Prostate gland (tissue), 2 donors: ENCODE measurements at regions not wholly inside any gene's neighbourhood (a gene's known extent, or its start where the extent isn't known, plus 50 kb on each side); places are given as distances from the start of the nearest gene placed in this dataset.
A peak's percentile ranks its signal among the peaks of the same experiment; 100 is the strongest.

Source experiments
- DNase-seq: peaks from one replicate; pipeline ENCODE4 v3.0.0-alpha.2; 2019; ENCODE audit warnings: low spot score
- H3K27ac ChIP-seq, 2 donors: fragments of 200-600 bp; sonication (generic); 2 replicates each; pipeline ENCODE4 v1.5.1; 2017 to 2019
- H3K27me3 ChIP-seq: fragments of 200-600 bp; sonication (generic); replicated peaks from 2 replicates; pipeline ENCODE4 v1.5.1; 2019; ENCODE audit not compliant: insufficient read depth
- H3K36me3 ChIP-seq, 2 donors: fragments of 200-600 bp; sonication (generic); 1 replicate in 1 of 2; 2 replicates in 1 of 2; pipeline versions ENCODE4 v1.5.1 to v1.8.1; 2017 to 2019
- H3K4me1 ChIP-seq: fragments of 200-600 bp; sonication (generic); replicated peaks from 2 replicates; pipeline ENCODE4 v1.5.1; 2019
- H3K4me3 ChIP-seq, 2 donors: fragments of 200-600 bp; sonication (generic); 2 replicates each; pipeline ENCODE4 v1.5.1; 2017 to 2019
- H3K9me3 ChIP-seq: fragments of 200-600 bp; sonication (generic); 2 replicates; pipeline ENCODE4 v1.5.1; 2017
- POLR2A ChIP-seq: fragments of 450-650 bp; IDR thresholded peaks from one replicate; pipeline ENCODE4 v1.6.1; 2016; ENCODE audit warnings: antibody characterized with exemption, mild to moderate bottlenecking
- POLR2AphosphoS5 ChIP-seq: sonication (generic); formaldehyde crosslinking; IDR thresholded peaks from one replicate; pipeline ENCODE4 v1.6.1; 2017; ENCODE audit warnings: antibody characterized with exemption
- WGBS: methylation state at CpG from one replicate; pipeline ENCODE4 v1.1.5; 2018; 5-methylcytosine and 5-hydroxymethylcytosine counted together
- intact Hi-C: fragments of 100-400 bp; cut with DNase I; formaldehyde crosslinking; loops from one replicate; pipeline ENCODE4 v1.14.2; 2022
- TF ChIP-seq, protein P1 (sequence below), 4 experiments: fragments of 200-600 bp in 2 of 4; fragments of 450-650 bp in 2 of 4; sonication (generic) in 2 of 4; IDR thresholded peaks; 1 replicate in 3 of 4; 2 replicates in 1 of 4; pipeline ENCODE4 v1.5.1; 2016 to 2019; ENCODE audit warnings: antibody characterized with exemption in 4 of 4, mild to moderate bottlenecking in 2 of 4, moderate library complexity in 2 of 4

DNA sequence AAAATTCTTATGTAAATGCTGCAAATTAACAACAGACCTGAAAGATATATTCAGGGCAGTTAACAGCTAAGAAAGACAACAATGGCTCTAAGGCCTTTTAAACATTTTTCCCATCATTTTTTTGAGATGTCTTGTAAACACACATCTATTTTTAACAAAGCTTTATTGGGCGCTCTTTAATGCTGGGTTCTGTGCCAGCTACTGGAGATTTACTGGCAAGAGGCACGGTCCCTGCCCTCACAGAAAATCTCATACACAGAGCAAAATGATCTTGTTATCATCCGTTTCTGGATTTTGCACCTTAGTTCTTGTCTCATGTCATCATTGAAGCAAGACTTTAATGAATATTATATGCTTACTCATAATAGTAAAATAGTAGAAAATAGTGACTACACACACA is 1022.3 kb upstream of the WWC1 start:
- Histone ChIP-seq H3K27ac (no peak overlapping the region), H3K27me3 (no peaks in the 10 kb centered on the region), H3K4me1 (no peaks in the 10 kb centered on the region), H3K36me3 (no peaks in the 10 kb centered on the region), H3K9me3 (no peaks in the 10 kb centered on the region), H3K4me3 (no peak overlapping the region)
- TF ChIP-seq POLR2AphosphoS5, result peak; percentile 9
- no peak for TF ChIP-seq POLR2A
- TF ChIP-seq, protein P1, sequence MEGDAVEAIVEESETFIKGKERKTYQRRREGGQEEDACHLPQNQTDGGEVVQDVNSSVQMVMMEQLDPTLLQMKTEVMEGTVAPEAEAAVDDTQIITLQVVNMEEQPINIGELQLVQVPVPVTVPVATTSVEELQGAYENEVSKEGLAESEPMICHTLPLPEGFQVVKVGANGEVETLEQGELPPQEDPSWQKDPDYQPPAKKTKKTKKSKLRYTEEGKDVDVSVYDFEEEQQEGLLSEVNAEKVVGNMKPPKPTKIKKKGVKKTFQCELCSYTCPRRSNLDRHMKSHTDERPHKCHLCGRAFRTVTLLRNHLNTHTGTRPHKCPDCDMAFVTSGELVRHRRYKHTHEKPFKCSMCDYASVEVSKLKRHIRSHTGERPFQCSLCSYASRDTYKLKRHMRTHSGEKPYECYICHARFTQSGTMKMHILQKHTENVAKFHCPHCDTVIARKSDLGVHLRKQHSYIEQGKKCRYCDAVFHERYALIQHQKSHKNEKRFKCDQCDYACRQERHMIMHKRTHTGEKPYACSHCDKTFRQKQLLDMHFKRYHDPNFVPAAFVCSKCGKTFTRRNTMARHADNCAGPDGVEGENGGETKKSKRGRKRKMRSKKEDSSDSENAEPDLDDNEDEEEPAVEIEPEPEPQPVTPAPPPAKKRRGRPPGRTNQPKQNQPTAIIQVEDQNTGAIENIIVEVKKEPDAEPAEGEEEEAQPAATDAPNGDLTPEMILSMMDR (IDR thresholded peaks at IDR 0.05), result no peak
- intact Hi-C loops, result no loop called here
- 5% methylated on average over 3 of the region's 3 CpGs for WGBS
- DNase-seq, result peak; percentile 8

DNA sequence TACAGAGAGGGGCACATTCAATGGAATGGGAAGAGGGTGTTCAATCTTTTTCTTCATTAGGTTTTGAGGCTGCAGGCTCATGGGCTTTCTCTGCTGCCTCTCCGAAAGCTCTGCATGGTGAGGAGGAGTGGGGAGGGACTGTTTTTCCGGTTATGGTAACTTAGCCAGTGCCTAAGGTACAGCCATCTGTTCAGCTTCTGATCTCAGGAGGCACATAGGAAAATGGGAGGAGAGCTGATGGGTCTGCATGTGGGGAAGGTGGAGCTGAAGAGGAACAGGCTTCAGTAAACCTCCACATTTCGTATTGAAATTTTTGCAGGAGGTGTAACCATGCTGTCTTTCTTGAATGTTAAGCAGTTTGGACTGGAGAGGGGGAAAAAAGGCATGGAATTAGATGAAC is 1020.4 kb upstream of the WWC1 start:
- H3K27ac ChIP-seq, result no peak overlapping the region
- no peaks in the 10 kb centered on the region for H3K9me3 ChIP-seq
- no peak overlapping the region for H3K4me3 ChIP-seq
- no peak for DNase-seq
- no peaks in the 10 kb centered on the region for H3K36me3 ChIP-seq
- no peaks in the 10 kb centered on the region for H3K4me1 ChIP-seq
- no peak for TF ChIP-seq POLR2AphosphoS5
- TF ChIP-seq, protein P1 (IDR thresholded peaks at IDR 0.05), result no peak
- no peak for TF ChIP-seq POLR2A
- intact Hi-C loops, result no loop called here
- no peaks in the 10 kb centered on the region for H3K27me3 ChIP-seq
- 72% methylated on average over 3 of the region's 3 CpGs for WGBS

DNA sequence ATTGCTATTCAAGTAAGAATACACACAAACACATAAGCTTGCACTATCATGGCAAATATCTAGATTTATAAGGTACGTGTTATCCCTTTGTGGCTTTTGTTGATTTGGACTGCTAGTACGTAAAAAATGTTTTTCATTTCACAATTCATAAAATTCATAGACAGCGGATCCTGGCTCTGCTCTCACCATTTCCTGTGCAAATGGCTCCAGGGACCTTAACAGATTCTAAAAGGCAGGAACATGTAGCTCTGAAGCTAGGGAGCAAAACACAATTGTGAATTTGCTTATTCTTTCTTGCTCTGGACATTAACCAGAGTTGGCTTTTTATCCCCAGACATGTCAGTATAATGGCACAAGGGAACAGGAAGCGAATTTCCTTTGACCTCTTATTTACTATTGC is 1019.9 kb upstream of the WWC1 start:
- Histone ChIP-seq H3K27ac (no peak overlapping the region), H3K36me3 (no peaks in the 10 kb centered on the region), H3K9me3 (no peaks in the 10 kb centered on the region), H3K4me3 (no peak overlapping the region), H3K27me3 (no peaks in the 10 kb centered on the region), H3K4me1 (no peaks in the 10 kb centered on the region)
- DNase-seq, result peak; percentile 7
- intact Hi-C loops, result no loop called here
- TF ChIP-seq POLR2A (no peak), POLR2AphosphoS5 (peak; percentile 30)
- TF ChIP-seq, protein P1 (IDR thresholded peaks at IDR 0.05), result no peak
- 33% methylated on average over 4 of the region's 4 CpGs for WGBS

DNA sequence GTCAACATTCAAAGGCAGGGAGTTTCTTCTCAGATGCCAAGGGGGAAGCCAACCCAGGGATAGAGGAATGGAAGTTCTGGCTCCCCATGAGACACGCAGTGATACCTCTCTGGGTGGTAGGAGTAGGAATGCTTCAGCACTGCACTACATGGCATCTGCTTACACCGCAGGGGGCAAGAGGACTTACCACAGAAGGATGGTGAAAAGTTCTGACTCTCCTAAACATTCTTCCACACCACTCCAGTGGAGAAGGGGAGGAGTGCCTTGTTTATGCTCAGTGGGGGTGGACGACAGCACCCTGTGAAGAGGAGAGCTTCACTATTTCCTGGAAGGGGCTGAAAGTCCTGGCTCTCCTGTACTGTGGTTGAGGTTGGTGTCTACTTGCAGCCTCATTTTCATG is 1011.3 kb upstream of the WWC1 start:
- H3K9me3 ChIP-seq, result no peaks in the 10 kb centered on the region
- TF ChIP-seq, protein P1 (IDR thresholded peaks at IDR 0.05), result no peak
- TF ChIP-seq POLR2AphosphoS5 (no peak), POLR2A (no peak)
- intact Hi-C loops, result no loop called here

DNA sequence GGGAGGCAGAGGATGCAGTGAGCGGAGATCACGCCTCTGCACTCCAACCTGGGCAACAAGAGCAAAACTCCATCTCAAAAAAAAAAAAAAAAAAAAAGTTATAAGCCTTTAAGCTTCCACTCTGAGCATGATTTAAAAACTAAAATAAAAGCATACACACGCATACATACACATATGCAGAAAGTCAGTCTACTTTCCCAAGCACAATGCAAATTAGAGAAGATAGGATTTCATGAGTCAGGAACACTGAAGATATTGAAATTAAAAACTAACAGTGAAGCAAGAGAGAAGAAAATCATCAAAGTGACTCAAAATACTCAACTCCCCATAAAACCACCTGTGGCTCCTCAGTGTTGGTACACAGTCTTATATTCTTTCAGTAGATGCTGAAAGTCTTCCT is 1009.5 kb upstream of the WWC1 start:
- H3K9me3 ChIP-seq, result no peaks in the 10 kb centered on the region
- WGBS, result 98% methylated on average over 3 of the region's 3 CpGs
- no peaks in the 10 kb centered on the region for H3K4me1 ChIP-seq
- H3K4me3 ChIP-seq, result no peak overlapping the region
- H3K36me3 ChIP-seq, result no peaks in the 10 kb centered on the region
- no peak overlapping the region for H3K27ac ChIP-seq
- H3K27me3 ChIP-seq, result no peaks in the 10 kb centered on the region
- no peak for DNase-seq
- intact Hi-C loops, result no loop called here
- TF ChIP-seq POLR2AphosphoS5 (no peak), POLR2A (no peak)
- TF ChIP-seq, protein P1 (IDR thresholded peaks at IDR 0.05), result no peak

More for the DNA sequence above, 1011.3 kb upstream of the WWC1 start:
- WGBS, result 81% methylated on average over 3 of the region's 3 CpGs
- H3K4me1 ChIP-seq, result no peaks in the 10 kb centered on the region
- H3K27ac ChIP-seq, result no peak overlapping the region
- DNase-seq, result no peak
- no peaks in the 10 kb centered on the region for H3K27me3 ChIP-seq
- H3K4me3 ChIP-seq, result no peak overlapping the region
- no peaks in the 10 kb centered on the region for H3K36me3 ChIP-seq
